ENCODE measurements at regions not wholly inside any gene's neighbourhood (a gene's known extent, or its start where the extent isn't known, plus 50 kb on each side); places are given as distances from the start of the nearest gene placed in this dataset.

DNA sequence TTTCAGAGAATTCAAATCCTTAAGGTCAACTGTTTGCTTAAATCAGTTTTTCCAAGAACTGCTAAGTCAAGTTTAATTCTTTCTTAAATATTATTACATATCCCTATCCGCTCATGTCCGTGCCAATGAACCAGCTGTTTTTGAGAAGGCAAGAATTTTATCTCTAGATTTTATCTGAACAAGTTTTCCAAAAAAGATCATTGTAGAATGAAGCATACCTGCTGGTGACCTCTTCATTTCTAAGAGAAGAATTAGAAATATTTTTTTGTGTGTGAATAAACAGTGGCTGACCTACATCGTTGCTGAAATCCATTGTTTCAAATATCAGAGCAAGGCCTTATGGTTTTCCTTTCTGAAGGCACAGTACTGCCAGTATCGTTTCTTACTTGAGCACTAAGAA, 58.4 kb upstream of the RND3 start:
- no peaks in the 10 kb centered on the region for H3K4me1 Mint-ChIP-seq (ENCODE audit: low read depth, unreplicated experiment)
- H3K27ac ChIP-seq (ENCODE audit: low read depth, low read length), result no peak overlapping the region
- no peaks in the 10 kb centered on the region for H4K20me1 ChIP-seq (ENCODE audit: insufficient read depth, low read length)
- no peak overlapping the region for H3K27ac Mint-ChIP-seq (ENCODE audit: unreplicated experiment)
- H3K9me3 Mint-ChIP-seq (ENCODE audit: unreplicated experiment), result peaks cover 4% of the 10 kb centered on the region
- DNase-seq (ENCODE audit: low read depth), result no peak
- H3K4me3 Mint-ChIP-seq (ENCODE audit: unreplicated experiment), result no peak overlapping the region
- H3K4me3 ChIP-seq (ENCODE audit: insufficient read depth, low read depth, low read length), result no peak overlapping the region
- no peaks in the 10 kb centered on the region for H3K4me1 ChIP-seq (ENCODE audit: insufficient read depth, low read length)
- H3K9ac ChIP-seq (ENCODE audit: low read length), result no peak overlapping the region
- no peaks in the 10 kb centered on the region for H3K9me3 ChIP-seq (ENCODE audit: insufficient read depth, low read depth, low read length)
- no peak overlapping the region for H3K4me2 ChIP-seq (ENCODE audit: low read length)
- no peaks in the 10 kb centered on the region for H3K36me3 ChIP-seq (ENCODE audit: insufficient read depth, low read length)
- H3K79me2 ChIP-seq (ENCODE audit: insufficient read depth, low read length), result no peaks in the 10 kb centered on the region
- TF ChIP-seq, protein P1, sequence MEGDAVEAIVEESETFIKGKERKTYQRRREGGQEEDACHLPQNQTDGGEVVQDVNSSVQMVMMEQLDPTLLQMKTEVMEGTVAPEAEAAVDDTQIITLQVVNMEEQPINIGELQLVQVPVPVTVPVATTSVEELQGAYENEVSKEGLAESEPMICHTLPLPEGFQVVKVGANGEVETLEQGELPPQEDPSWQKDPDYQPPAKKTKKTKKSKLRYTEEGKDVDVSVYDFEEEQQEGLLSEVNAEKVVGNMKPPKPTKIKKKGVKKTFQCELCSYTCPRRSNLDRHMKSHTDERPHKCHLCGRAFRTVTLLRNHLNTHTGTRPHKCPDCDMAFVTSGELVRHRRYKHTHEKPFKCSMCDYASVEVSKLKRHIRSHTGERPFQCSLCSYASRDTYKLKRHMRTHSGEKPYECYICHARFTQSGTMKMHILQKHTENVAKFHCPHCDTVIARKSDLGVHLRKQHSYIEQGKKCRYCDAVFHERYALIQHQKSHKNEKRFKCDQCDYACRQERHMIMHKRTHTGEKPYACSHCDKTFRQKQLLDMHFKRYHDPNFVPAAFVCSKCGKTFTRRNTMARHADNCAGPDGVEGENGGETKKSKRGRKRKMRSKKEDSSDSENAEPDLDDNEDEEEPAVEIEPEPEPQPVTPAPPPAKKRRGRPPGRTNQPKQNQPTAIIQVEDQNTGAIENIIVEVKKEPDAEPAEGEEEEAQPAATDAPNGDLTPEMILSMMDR (IDR thresholded peaks at IDR 0.05; ENCODE audit: insufficient read depth, low read depth, low read length), result no peak
- no peak for TF ChIP-seq EZH2 (IDR thresholded peaks at IDR 0.05; ENCODE audit: insufficient read depth, low read length)
- H3K36me3 Mint-ChIP-seq (ENCODE audit: low read depth, unreplicated experiment), result no peaks in the 10 kb centered on the region
- H3K27me3 ChIP-seq (ENCODE audit: insufficient read depth, low read length), result no peaks in the 10 kb centered on the region
- no peak for FAIRE-seq
- no peak overlapping the region for H2AFZ ChIP-seq (ENCODE audit: low read depth, low read length)
- no peaks in the 10 kb centered on the region for H3K27me3 Mint-ChIP-seq (ENCODE audit: low read depth, unreplicated experiment)

DNA sequence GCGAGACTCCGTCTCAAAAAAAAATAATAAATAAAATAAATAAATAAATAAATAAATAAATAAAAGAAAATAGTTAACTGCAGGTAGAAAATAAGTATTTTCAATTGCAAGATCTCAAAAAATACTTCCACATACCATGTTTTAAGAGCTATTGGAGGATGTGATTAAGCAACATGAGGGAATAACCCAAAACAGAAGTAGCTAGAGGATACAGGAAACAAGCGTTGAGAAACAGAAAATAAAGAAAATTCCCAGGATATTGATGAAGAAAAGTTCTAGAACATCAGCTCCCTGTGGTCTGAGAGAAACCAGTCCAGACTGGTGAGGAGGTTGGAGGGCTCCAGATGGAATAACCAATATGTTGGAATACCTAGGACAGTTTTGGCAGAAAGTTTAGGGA, 57.3 kb upstream of the RND3 start:
- Histone ChIP-seq H3K27me3 (ENCODE audit: insufficient read depth, low read length) (no peaks in the 10 kb centered on the region), H2AFZ (ENCODE audit: low read depth, low read length) (no peak overlapping the region), H3K4me2 (ENCODE audit: low read length) (no peak overlapping the region), H3K36me3 (ENCODE audit: insufficient read depth, low read length) (no peaks in the 10 kb centered on the region), H3K9me3 (ENCODE audit: insufficient read depth, low read depth, low read length) (no peaks in the 10 kb centered on the region), H3K4me3 (ENCODE audit: insufficient read depth, low read depth, low read length) (no peak overlapping the region), H3K9ac (ENCODE audit: low read length) (no peak overlapping the region), H3K27ac (ENCODE audit: low read depth, low read length) (no peak overlapping the region), H3K79me2 (ENCODE audit: insufficient read depth, low read length) (no peaks in the 10 kb centered on the region), H3K4me1 (ENCODE audit: insufficient read depth, low read length) (no peaks in the 10 kb centered on the region), H4K20me1 (ENCODE audit: insufficient read depth, low read length) (no peaks in the 10 kb centered on the region)
- H3K27ac Mint-ChIP-seq (ENCODE audit: unreplicated experiment), result no peak overlapping the region
- DNase-seq (ENCODE audit: low read depth) (no peak), FAIRE-seq (no peak)
- TF ChIP-seq EZH2 (IDR thresholded peaks at IDR 0.05; ENCODE audit: insufficient read depth, low read length), result no peak
- TF ChIP-seq, protein P1 (IDR thresholded peaks at IDR 0.05; ENCODE audit: insufficient read depth, low read depth, low read length), result no peak
- H3K27me3 Mint-ChIP-seq (ENCODE audit: low read depth, unreplicated experiment), result no peaks in the 10 kb centered on the region
- no peaks in the 10 kb centered on the region for H3K36me3 Mint-ChIP-seq (ENCODE audit: low read depth, unreplicated experiment)
- H3K9me3 Mint-ChIP-seq (ENCODE audit: unreplicated experiment), result peaks cover 6% of the 10 kb centered on the region
- H3K4me1 Mint-ChIP-seq (ENCODE audit: low read depth, unreplicated experiment), result no peaks in the 10 kb centered on the region
- no peak overlapping the region for H3K4me3 Mint-ChIP-seq (ENCODE audit: unreplicated experiment)

DNA sequence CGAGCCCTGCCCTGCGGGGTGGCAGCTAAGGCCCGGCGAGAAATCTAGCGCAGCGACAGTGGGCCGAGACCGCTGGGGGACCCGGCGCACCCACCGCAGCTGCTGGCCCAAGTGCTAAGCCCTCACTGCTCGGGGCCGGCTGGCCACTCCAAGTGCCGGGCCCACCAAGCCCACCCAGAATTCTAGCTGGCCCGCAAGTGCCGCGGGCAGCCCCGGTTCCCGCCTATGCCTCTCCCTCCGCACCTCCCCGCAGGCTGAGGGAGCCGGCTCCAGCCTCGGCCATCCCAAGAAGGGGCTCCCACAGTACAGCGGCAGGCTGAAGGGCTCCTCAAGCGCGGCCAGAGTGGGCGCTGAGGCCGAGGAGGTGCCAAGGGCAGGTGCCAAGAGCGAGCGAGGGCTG, 55.2 kb upstream of the RND3 start:
- FAIRE-seq, result no peak
- no peak for TF ChIP-seq EZH2 (IDR thresholded peaks at IDR 0.05; ENCODE audit: insufficient read depth, low read length)
- TF ChIP-seq, protein P1 (IDR thresholded peaks at IDR 0.05; ENCODE audit: insufficient read depth, low read depth, low read length), result no peak

More for the DNA sequence above, 55.2 kb upstream of the RND3 start:
- no peaks in the 10 kb centered on the region for H3K4me1 Mint-ChIP-seq (ENCODE audit: low read depth, unreplicated experiment)
- Histone ChIP-seq H3K79me2 (ENCODE audit: insufficient read depth, low read length) (no peaks in the 10 kb centered on the region), H3K27ac (ENCODE audit: low read depth, low read length) (no peak overlapping the region), H4K20me1 (ENCODE audit: insufficient read depth, low read length) (no peaks in the 10 kb centered on the region), H3K36me3 (ENCODE audit: insufficient read depth, low read length) (no peaks in the 10 kb centered on the region), H3K9me3 (ENCODE audit: insufficient read depth, low read depth, low read length) (no peaks in the 10 kb centered on the region), H2AFZ (ENCODE audit: low read depth, low read length) (no peak overlapping the region), H3K4me3 (ENCODE audit: insufficient read depth, low read depth, low read length) (no peak overlapping the region), H3K27me3 (ENCODE audit: insufficient read depth, low read length) (no peaks in the 10 kb centered on the region), H3K4me2 (ENCODE audit: low read length) (no peak overlapping the region), H3K4me1 (ENCODE audit: insufficient read depth, low read length) (no peaks in the 10 kb centered on the region), H3K9ac (ENCODE audit: low read length) (no peak overlapping the region)
- H3K27me3 Mint-ChIP-seq (ENCODE audit: low read depth, unreplicated experiment), result no peaks in the 10 kb centered on the region
- H3K4me3 Mint-ChIP-seq (ENCODE audit: unreplicated experiment), result no peak overlapping the region
- no peak overlapping the region for H3K27ac Mint-ChIP-seq (ENCODE audit: unreplicated experiment)
- peaks cover 6% of the 10 kb centered on the region for H3K9me3 Mint-ChIP-seq (ENCODE audit: unreplicated experiment)
- no peak for DNase-seq (ENCODE audit: low read depth)
- no peaks in the 10 kb centered on the region for H3K36me3 Mint-ChIP-seq (ENCODE audit: low read depth, unreplicated experiment)

Measured in astrocyte (in vitro differentiated cells and primary cell).